ENCODE measurements at regions not wholly inside any gene's neighbourhood (a gene's known extent, or its start where the extent isn't known, plus 50 kb on each side); places are given as distances from the start of the nearest gene placed in this dataset.

- TF ChIP-seq CTCF (IDR thresholded peaks at IDR 0.05; ENCODE audit: extremely low read depth in 1 of 2, insufficient read depth in 1 of 2, low read depth in 1 of 2, low read length in 2 of 2), result no peak
- no peak for TF ChIP-seq MAX (IDR thresholded peaks at IDR 0.05; ENCODE audit: insufficient read depth, insufficient read length)
- TF ChIP-seq POLR2A (IDR thresholded peaks at IDR 0.05; ENCODE audit: low read depth, low read length), result no peak
- TF ChIP-seq EZH2 (IDR thresholded peaks at IDR 0.05; ENCODE audit: borderline replicate concordance, low read depth, low read length, severe bottlenecking), result no peak
- no peak for TF ChIP-seq MYC (IDR thresholded peaks at IDR 0.05; ENCODE audit: low read depth, low read length)
- no peak for TF ChIP-seq JUN (IDR thresholded peaks at IDR 0.05; ENCODE audit: borderline replicate concordance, insufficient read depth, insufficient read length, low read depth)
- no peak for TF ChIP-seq POLR2AphosphoS5 (IDR thresholded peaks at IDR 0.05; ENCODE audit: insufficient read depth, low read depth, low read length)
- TF ChIP-seq FOS (IDR thresholded peaks at IDR 0.05; ENCODE audit: borderline replicate concordance, insufficient read depth, low read length), result no peak
These were observed 170.5 kb upstream of the NPY start for GRCh38 chr7:24113506-24113905.

Measured in endothelial cell of umbilical vein (primary cell).